GM19468 (cell line): ENCODE measurements at regions not wholly inside any gene's neighbourhood (a gene's known extent, or its start where the extent isn't known, plus 50 kb on each side); places are given as distances from the start of the nearest gene placed in this dataset.

ENCODE experiments used
- ATAC-seq: cut with Tn5 transposase; IDR thresholded peaks from one replicate; pipeline ENCODE4 v1.9.1; 2021; ENCODE audit warnings: mild to moderate bottlenecking, moderate library complexity, moderate number of reproducible peaks; ENCODE audit not compliant: unreplicated experiment; ENCODE audit errors: extremely low read depth

DNA sequence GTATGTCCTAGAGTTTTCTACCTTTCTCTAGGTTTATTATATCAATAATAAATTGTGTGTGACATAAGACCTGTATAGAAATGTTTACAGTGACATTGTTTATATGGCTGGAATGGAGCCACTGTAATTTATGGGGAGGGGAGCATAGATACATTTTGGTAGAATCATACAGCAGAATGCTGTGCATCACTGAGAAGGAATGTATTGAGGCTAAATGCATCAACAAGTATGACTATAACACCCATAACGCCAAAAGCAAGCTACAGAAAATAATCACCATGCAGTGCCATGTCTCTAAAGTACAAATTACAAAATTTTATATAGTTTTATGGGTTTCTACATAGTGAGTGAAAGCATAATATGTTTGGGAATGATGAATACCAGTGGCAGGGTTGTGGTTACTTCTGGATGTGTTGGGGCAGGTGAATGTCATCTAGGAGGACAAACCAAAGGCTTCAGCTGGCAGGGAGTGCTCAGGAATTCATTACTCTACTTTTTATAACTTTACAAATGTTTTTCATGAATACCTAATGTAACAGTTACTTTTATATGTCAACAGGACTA lies 226.0 kb upstream of the NETO1 start:
- no peak for ATAC-seq

DNA sequence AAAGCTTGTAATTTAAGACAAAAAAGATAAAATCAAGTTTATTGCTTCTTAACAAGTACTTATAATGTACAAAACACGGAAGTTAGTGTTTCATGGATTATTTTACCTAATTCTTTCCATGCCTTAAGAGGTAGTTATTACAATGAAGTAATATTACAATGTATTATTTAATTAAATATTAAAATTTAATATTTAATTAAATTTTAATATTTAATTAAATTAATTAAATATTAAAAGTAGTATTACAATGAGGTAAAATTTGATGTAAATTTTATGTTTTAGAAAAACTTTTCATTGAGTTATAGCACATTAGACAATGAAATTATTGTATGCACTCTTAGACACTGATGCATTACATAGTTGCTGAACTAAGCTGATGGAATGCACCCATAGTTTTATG lies 220.7 kb upstream of the NETO1 start:
- no peak for ATAC-seq

DNA sequence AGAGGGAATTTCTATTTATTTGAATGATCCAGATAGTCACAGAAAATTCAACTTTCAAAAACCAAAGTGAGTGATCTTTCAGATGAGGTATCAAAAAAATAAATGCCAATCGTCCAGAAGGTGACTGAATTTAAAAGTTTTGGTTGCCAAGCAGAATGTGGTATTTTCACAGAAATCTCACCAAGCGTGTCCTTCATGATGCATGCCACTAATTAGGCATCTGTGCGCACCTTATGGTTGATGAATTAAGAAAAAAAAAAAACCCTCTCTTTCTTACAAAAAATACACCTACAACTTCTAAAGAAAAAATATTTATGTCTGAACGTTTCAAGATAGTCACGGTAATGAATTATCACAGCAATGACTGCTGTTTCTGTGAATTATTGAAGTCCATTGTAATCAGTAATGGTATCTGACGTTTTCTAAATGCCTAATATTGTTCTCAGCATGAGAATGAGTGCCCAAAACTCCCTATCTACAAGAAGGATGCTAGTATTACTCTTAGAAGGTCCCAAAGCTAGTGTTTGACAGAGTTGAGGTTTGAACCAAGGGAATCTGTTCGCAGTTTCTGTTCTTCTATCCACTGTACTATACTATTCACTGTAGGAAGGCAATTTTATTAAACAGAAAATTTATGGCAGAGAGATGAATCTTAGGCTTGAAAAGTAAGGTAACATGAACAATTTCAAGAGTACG lies 219.6 kb upstream of the NETO1 start:
- no peak for ATAC-seq

DNA sequence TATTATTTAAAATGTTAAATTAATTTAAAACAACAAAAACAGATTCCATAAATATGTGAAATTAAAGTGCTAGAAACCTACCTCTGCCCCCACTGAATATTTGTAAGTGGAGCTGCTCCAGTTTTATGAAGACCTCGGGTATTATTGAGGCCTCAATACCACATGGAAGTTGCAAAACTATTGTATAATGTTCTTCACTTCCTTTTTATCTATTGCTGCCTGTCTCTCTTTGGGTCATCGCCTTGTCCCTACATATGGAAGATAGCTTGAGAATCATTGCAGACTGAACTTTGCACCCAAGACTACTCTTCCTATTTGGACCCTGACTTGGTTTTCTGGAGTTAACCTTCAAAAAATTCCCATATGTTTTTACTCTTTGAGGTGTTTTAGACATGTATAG lies 212.1 kb upstream of the NETO1 start:
- ATAC-seq = no peak

DNA sequence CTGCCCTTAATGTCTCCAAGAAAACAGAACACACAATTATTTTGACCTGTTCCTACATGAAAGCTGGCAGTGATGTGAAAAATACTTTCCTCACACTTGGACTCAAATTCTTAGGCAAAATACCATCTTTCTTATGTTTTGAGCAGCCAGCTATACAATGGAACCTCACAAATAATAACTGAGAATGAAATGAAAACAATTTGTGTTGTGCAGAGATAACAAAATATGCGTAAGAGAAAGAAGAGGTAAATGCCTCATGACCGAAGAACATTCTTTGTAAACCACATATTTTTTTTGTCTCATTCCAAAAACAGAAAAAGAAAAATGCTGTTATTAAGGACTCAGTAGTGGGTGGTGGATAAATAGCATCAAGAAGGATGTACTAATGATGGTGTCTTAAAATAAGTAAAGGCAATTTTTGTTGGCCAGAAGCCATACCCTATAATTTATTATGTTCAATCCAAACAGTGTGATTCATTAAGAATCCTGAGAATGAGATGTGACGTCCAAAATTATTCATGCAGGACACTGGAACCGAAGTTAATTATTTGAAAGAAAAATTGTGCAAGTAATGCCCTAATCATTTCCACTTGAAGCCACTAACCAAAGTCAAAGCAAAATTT lies 193.0 kb upstream of the NETO1 start:
- ATAC-seq = no peak

DNA sequence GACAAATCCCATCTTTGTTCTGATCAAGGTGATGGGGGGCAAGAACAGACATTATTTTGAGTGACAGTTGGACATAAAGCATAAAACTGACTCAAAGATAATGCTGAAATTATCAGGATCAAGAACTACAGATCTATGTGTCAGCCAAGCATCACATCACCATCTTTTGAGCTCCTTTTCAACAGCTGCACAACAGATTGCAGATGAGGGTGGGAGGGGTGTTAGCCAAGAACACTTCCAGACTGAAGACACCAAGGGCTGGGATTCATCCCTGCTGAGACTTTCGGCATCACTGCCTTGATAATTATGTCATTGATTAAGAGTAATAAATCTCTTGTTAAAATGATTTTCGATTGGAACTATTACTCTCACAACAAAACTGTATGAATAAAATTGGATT lies 191.5 kb upstream of the NETO1 start:
- ATAC-seq = no peak

DNA sequence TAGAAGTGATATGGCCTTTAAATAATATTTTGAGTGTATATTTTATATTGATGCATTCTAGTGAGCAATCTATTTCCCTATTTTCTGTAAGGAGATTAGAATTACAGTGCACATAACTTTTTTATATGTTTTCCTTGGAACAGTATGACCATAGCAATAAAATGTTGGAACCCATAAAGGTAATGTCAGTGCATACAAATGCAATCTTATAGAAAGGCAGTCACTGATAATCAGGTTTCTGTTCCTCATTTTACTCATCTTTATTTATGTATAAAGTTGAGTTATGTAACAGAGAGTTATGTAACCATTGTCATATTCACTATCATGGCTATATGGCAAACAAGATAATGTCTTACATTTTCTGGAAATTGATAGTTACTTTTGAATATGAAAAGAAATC lies 179.9 kb upstream of the NETO1 start:
- no peak for ATAC-seq

DNA sequence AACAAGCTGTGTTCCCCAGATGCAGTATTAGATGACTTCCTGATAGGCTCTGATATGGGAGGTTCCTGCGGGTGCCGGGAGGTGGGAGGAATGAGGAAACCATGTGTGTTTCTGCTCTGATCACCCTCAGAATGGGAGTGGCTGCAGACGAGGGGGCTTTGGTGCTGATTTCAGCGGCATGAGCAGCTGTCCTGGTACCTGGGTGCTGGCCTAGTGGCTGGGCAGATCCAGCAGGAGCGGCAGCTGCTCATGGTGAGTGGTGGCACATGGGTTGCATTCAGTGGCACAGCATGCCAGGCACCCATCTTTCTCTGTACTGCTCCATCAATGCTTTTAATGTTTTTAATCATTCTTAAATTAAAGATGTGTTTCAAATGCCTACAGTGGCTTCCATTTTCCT lies 177.2 kb upstream of the NETO1 start:
- ATAC-seq = no peak

DNA sequence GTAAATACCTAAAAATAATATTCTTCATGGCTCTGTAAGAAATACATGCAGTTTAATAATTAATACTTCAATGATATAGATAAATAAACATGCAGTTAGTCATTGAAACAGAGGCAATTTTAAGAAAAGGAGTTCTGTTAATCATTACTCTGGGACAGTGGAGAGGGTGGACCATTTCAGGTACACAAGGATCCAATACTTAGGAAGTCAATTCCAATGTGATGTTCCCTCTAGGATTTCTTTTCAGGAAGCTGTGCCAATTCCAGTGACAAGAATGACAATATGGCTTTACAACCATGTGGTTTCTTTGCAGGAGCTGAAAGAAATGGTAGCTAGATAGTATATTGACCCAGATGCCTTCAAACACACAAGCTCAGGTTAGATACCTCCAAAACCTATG lies 175.8 kb upstream of the NETO1 start:
- no peak for ATAC-seq

DNA sequence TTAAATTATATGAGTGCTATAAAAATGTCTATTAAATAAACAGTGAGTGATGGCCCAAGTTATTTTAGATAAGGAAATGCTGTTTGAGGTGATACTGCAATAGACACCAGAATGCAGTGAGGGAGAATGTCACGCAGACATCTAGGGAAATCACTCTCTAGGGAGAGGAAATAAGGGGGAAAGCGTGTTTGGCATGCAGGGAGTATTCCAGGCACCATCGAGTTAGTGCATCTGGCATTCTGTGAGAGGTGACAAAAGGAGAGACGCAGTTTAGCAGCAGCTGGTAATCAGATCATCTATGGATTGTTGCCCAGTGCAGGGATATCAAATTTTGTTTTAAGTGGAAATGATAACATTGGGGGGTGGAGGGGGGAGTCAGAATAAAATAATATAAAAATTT lies 175.4 kb upstream of the NETO1 start:
- no peak for ATAC-seq

DNA sequence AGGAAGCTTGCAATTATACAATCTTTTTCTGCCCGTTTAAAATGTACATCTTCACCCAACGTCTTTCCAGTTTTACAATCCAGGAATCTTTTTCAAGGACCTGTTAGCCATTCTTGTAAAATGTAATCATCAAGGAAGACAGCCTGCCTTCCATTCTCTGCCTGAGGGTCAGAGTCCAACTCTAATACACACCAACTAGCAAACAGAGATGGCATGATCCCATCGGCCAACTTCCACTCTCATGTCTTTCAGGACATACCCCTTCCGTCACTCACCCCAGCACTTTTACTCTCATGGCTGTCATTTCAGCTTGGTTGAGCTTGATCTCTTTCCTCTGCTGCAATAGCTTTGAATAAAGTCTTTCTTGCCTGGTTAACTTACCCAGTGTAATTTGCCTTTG lies 172.5 kb upstream of the NETO1 start:
- no peak for ATAC-seq

DNA sequence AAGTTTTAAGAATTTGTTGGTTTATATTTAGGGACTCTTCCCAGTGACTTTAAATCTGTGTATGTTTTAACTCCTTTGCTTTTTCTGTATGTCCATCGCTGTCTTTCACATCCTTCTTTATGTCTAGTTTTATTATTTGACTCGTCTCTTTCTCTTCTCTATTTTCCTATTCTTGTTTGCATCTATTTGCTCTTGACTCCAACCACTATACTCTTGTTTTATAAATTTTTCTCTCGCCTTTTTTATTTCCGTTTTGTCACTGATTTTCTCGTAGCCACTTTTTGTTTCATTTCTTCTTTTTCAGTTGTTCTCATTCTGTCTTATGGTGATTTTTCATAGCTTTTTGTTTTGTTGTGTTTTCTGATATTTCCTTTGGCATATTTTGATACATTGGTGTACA lies 170.5 kb upstream of the NETO1 start:
- peak; percentile 41 for ATAC-seq

DNA sequence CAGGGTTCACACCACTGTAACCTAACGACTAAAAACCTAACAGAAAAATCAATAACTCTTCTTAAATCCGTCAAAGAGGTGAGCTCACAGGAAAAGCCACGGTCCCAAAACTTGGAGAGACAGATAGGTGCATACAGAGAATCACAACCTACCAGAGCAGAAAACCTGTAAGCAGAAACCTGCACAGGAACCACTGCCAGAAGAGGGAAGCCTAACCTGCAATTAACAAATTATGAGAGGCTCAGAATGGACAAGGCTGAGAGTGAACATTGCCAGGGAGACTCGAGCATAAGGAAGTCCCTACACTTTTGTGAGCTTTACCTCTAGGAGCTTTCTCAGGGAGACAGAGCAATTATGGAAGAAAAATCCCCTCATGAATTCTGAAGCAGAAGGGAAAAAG lies 156.2 kb upstream of the NETO1 start:
- no peak for ATAC-seq

DNA sequence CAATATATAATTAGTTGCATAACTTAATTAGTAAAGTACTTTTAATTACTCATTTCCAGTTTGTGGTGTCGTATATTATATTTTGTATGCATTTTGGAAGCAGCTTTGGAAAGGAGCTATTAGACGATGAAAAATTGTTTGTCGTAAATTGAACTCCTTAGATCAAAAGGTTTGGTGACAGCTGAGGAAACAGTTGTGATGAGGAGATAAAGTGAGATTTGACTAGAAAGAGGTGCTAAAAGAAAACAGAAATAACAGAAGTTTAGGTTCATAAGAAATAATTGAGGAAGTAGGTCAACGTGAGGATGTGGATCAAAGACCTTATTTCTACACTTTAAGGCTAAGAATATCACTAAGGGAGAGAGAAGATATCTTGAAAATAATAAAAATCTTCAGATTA lies 141.9 kb upstream of the NETO1 start:
- ATAC-seq = no peak

DNA sequence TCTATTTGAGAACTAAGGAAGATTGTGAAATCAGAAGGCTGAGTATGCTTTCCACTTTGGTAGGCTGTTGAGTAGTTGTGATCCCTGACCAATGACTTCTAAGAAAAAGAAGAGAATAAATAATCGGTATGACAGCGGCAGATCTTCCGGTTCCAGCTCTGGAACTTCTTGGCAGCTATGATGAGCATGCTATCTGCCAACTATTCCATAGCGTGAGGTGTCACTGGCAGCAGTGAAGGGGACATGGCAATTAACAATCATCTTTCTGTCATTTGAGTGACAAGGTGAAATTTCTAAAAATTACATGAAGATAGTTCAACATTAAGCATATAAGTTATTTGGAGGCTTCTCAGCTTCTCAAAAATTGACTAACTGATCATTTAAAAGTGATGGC lies 140.1 kb upstream of the NETO1 start:
- no peak for ATAC-seq

DNA sequence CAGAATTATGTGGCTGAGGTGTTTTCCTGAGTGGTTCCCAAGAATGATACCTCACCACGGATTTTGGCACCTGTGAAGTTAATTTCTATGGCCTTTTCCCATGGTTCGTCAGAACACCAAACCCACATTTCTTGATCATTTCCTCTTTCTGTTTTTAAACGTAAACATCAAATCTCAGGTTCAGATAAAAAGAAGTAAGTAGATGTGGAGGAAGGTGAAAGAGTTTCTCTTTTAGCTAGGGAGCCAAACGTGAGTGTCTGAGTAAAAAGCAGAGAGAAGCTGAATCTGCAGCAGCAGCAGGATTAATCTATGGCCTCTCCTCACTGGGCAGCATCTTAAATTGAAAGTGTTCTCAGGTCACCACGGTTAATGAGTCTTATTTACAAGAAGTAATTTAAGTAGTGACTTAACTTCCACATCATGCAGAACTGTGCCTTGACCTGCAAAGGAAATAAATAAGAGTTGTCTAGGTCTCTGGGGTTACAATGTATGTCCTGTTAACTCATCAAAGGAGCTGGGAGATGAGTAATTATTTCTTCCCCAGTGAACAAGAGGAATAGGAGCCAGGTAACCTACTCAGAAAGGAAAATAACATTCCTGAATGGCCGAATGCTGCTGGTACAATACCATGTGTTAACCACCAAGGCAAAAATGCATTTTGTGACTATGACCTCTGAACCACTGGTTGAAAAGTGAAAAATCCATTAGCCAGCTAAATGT lies 139.6 kb upstream of the NETO1 start:
- no peak for ATAC-seq

DNA sequence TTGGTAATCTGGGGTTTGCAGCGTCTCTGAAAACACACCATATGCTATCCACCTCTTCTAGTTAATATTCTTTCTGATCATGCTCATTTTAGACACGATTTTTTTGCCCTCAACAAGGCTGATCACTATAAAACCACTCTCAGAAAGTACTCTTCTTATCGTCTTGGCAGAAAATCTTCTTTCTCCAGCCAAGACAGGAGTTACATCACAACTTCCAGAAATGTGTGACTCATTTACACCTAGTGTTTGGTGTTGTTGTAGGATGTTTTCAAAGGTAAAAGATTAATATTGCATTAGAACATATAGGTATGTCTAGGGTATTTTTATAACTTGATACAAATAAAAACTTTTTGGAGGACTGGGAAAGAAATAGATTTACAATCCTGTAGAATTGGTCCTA lies 138.5 kb upstream of the NETO1 start:
- no peak for ATAC-seq

DNA sequence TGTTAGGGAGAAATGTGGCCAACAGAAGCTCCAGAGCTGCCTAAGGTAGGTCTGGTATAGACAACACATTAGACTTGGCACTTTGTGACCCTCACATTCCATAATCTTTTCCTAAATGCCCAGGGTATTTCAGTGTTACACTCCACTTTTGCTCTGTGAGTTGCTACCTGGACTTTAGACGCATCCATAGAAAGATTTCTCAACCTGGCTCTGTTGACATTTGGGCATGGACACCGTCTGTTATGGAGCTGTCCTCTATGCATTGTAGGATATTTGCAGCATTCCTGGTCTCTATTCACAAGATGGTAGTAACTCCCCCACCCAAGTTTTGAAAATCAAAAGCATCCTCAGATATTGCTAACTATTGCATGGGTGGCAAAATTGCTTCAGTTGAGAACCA lies 136.5 kb upstream of the NETO1 start:
- no peak for ATAC-seq

DNA sequence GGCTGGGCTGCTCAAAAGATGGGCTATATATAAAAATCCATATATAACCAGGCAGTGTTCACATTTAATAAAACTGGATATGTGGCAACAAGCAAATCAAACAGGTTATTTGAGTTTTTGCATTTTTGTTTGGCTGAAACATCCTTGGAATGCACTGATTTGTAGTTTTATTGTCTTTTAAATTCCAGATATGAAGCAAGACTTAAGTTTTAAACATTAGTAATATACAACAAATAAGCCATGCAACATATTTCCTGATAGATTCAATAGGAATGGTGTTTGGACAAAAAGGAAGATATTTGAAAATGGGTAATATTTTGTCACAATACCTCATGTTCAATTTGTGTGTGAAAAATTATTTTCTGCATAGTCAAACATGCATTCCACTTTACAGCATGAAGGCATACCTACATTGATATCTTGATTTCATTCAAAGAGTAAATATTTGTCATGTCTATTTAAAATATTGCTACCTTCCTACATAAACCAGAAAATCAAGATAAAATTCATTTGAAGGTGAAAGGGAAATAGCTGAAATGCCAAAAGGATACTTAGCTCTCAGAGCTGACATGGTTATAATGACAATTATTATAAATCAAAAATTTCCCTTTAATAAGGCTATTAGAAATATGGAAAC lies 132.3 kb upstream of the NETO1 start:
- no peak for ATAC-seq

DNA sequence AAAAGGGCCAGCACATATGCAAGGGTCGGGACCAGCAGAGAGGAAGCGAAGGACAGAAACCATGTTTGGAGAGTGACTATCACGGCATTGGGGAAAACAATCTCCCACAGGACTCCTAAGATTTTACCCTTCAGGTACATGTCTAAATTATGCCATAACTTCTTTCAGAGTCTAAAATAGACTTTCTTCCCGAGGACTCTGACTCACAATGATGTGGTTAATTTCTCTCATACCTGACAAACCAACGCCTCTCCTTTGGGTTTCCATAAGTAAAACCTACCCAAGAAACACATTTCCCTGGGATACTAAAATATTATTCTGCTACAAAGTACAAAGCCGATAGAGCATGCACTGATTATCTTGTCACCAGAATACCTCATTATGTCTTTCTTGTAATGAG lies 127.8 kb upstream of the NETO1 start:
- no peak for ATAC-seq

DNA sequence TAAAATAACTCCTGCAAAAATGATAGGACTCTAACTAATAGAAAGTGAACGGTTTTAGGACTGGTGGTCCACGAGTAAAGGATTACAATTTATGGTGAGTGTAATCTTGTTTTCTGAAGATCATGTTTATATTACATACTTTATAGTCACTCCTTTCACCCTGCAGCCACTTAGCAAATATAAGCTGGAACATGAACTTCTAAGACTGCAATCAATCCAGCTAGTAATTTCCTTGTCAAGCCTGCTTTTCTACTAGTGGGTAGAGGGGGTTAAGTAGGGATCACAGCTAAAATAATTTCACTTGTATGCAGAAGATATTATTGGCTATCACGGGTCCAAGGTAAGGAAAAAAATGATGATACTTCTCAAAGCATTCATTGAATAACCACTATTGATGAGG lies 125.5 kb upstream of the NETO1 start:
- no peak for ATAC-seq
